ENCODE measurements at regions not wholly inside any gene's neighbourhood (a gene's known extent, or its start where the extent isn't known, plus 50 kb on each side); places are given as distances from the start of the nearest gene placed in this dataset.

- Histone ChIP-seq H2BK120ac (ENCODE audit: insufficient read depth, low read length, poor library complexity) (peak overlapping the region; percentile 93), H4K91ac (ENCODE audit: low read depth, low read length) (peak overlapping the region; percentile 97), H3K23ac (ENCODE audit: low read length) (no peak overlapping the region), H2AFZ (ENCODE audit: insufficient read depth, low read length, poor library complexity) (no peak overlapping the region), H3K9ac (ENCODE audit: low read length) (no peak overlapping the region), H3K79me1 (ENCODE audit: low read length) (peaks cover 31% of the 10 kb centered on the region), H2BK5ac (ENCODE audit: low read depth, low read length, poor library complexity) (peak overlapping the region; percentile 92), H3K27ac (ENCODE audit: low read depth, low read length) (peak overlapping the region; percentile 84), H4K8ac (ENCODE audit: low read depth, low read length) (peak overlapping the region; percentile 63), H4K12ac (ENCODE audit: low read depth, low read length) (peak overlapping the region; percentile 9), H3K14ac (ENCODE audit: low read length) (peak overlapping the region; percentile 56), H3K79me2 (ENCODE audit: control insufficient read depth, insufficient read depth, low read length, poor library complexity) (peaks cover 4% of the 10 kb centered on the region), H2BK12ac (ENCODE audit: low read length) (peak overlapping the region; percentile 74), H3K4me2 (ENCODE audit: low read length) (no peak overlapping the region), H3K27me3 (ENCODE audit: insufficient read depth, low read length) (no peaks in the 10 kb centered on the region), H3K18ac (ENCODE audit: low read length) (peak overlapping the region; percentile 13), H3K4me3 (ENCODE audit: low read depth, low read length) (no peak overlapping the region), H3K4ac (ENCODE audit: low read depth, low read length) (peak overlapping the region; percentile 14), H3K36me3 (ENCODE audit: control insufficient read depth in 1 of 2, insufficient read depth in 2 of 2, low read length in 2 of 2) (no peaks in the 10 kb centered on the region), H3K9me3 (ENCODE audit: insufficient read depth, low read depth, low read length) (peaks cover 2% of the 10 kb centered on the region), H2AK5ac (ENCODE audit: low read length) (peak overlapping the region; percentile 55), H3K4me1 (ENCODE audit: control insufficient read depth in 1 of 2, insufficient read depth in 2 of 2, low read length in 2 of 2) (peaks cover 37 to 44% of the 10 kb centered on the region in 2 experiments)
- DNase-seq = peak; percentile 86 to 87
- no CpG with 5 or more reads among the region's 10 CpGs for WGBS (ENCODE audit: extremely low coverage, insufficient coverage, insufficient read length)
Measured at GRCh38 chr1:94622757-94623156, 81.2 kb upstream of the F3 start.

- no peak overlapping the region for H4K12ac ChIP-seq (ENCODE audit: low read depth, low read length)
- peak overlapping the region; percentile 98 for H2BK12ac ChIP-seq (ENCODE audit: low read length)
- H2BK120ac ChIP-seq (ENCODE audit: insufficient read depth, low read length, poor library complexity) = peak overlapping the region; percentile 93
- peak overlapping the region; percentile 95 for H2AK5ac ChIP-seq (ENCODE audit: low read length)
- H3K4ac ChIP-seq (ENCODE audit: low read depth, low read length) = peak overlapping the region; percentile 46
- H3K4me3 ChIP-seq (ENCODE audit: low read depth, low read length) = no peak overlapping the region
- H3K27ac ChIP-seq (ENCODE audit: low read depth, low read length) = peak overlapping the region; percentile 84
- H3K14ac ChIP-seq (ENCODE audit: low read length) = peak overlapping the region; percentile 85
- peak overlapping the region; percentile 96 for H3K18ac ChIP-seq (ENCODE audit: low read length)
- H4K8ac ChIP-seq (ENCODE audit: low read depth, low read length) = peak overlapping the region; percentile 73
- no peak overlapping the region for H3K4me2 ChIP-seq (ENCODE audit: low read length)
- peak overlapping the region; percentile 92 for H2BK5ac ChIP-seq (ENCODE audit: low read depth, low read length, poor library complexity)
- H3K4me1 ChIP-seq (ENCODE audit: control insufficient read depth in 1 of 2, insufficient read depth in 2 of 2, low read length in 2 of 2) = peaks cover 44 to 48% of the 10 kb centered on the region in 2 experiments
- no peak overlapping the region for H3K9ac ChIP-seq (ENCODE audit: low read length)
- DNase-seq = no peak
- H3K79me2 ChIP-seq (ENCODE audit: control insufficient read depth, insufficient read depth, low read length, poor library complexity) = peaks cover 4% of the 10 kb centered on the region
- no peak overlapping the region for H2AFZ ChIP-seq (ENCODE audit: insufficient read depth, low read length, poor library complexity)
- H3K9me3 ChIP-seq (ENCODE audit: insufficient read depth, low read depth, low read length) = peaks cover 2% of the 10 kb centered on the region
- peak overlapping the region; percentile 97 for H4K91ac ChIP-seq (ENCODE audit: low read depth, low read length)
- peaks cover 31% of the 10 kb centered on the region for H3K79me1 ChIP-seq (ENCODE audit: low read length)
- no peaks in the 10 kb centered on the region for H3K27me3 ChIP-seq (ENCODE audit: insufficient read depth, low read length)
- no peak overlapping the region for H3K23ac ChIP-seq (ENCODE audit: low read length)
- no peaks in the 10 kb centered on the region for H3K36me3 ChIP-seq (ENCODE audit: control insufficient read depth in 1 of 2, insufficient read depth in 2 of 2, low read length in 2 of 2)
Measured at GRCh38 chr1:94621802-94622201, 80.2 kb upstream of the F3 start.

- no peak overlapping the region for H3K14ac ChIP-seq (ENCODE audit: low read length)
- no peak overlapping the region for H3K4me3 ChIP-seq (ENCODE audit: low read depth, low read length)
- no peaks in the 10 kb centered on the region for H3K27me3 ChIP-seq (ENCODE audit: insufficient read depth, low read length)
- no peak overlapping the region for H3K18ac ChIP-seq (ENCODE audit: low read length)
- H3K36me3 ChIP-seq (ENCODE audit: control insufficient read depth in 1 of 2, insufficient read depth in 2 of 2, low read length in 2 of 2) = no peaks in the 10 kb centered on the region
- peaks cover 46 to 52% of the 10 kb centered on the region in 2 experiments for H3K4me1 ChIP-seq (ENCODE audit: control insufficient read depth in 1 of 2, insufficient read depth in 2 of 2, low read length in 2 of 2)
- WGBS (ENCODE audit: extremely low coverage, insufficient coverage, insufficient read length) = no CpG with 5 or more reads among the region's 3 CpGs
- H4K91ac ChIP-seq (ENCODE audit: low read depth, low read length) = no peak overlapping the region
- no peak overlapping the region for H3K4ac ChIP-seq (ENCODE audit: low read depth, low read length)
- no peak overlapping the region for H2BK120ac ChIP-seq (ENCODE audit: insufficient read depth, low read length, poor library complexity)
- peak overlapping the region; percentile 84 for H3K27ac ChIP-seq (ENCODE audit: low read depth, low read length)
- no peak overlapping the region for H2AFZ ChIP-seq (ENCODE audit: insufficient read depth, low read length, poor library complexity)
- no peak overlapping the region for H4K8ac ChIP-seq (ENCODE audit: low read depth, low read length)
- no peak overlapping the region for H3K4me2 ChIP-seq (ENCODE audit: low read length)
- peaks cover 4% of the 10 kb centered on the region for H3K79me2 ChIP-seq (ENCODE audit: control insufficient read depth, insufficient read depth, low read length, poor library complexity)
- no peak overlapping the region for H3K9ac ChIP-seq (ENCODE audit: low read length)
- H2BK12ac ChIP-seq (ENCODE audit: low read length) = peak overlapping the region; percentile 35
- no peak overlapping the region for H3K23ac ChIP-seq (ENCODE audit: low read length)
- H3K79me1 ChIP-seq (ENCODE audit: low read length) = peaks cover 31% of the 10 kb centered on the region
- H4K12ac ChIP-seq (ENCODE audit: low read depth, low read length) = no peak overlapping the region
- no peak for DNase-seq
- H2BK5ac ChIP-seq (ENCODE audit: low read depth, low read length, poor library complexity) = peak overlapping the region; percentile 53
- H3K9me3 ChIP-seq (ENCODE audit: insufficient read depth, low read depth, low read length) = peaks cover 2% of the 10 kb centered on the region
- H2AK5ac ChIP-seq (ENCODE audit: low read length) = no peak overlapping the region
Measured at GRCh38 chr1:94621395-94621794, 79.8 kb upstream of the F3 start.

- H2BK120ac ChIP-seq (ENCODE audit: insufficient read depth, low read length, poor library complexity) = peak overlapping the region; percentile 35
- peaks cover 31% of the 10 kb centered on the region for H3K79me1 ChIP-seq (ENCODE audit: low read length)
- no peak overlapping the region for H3K4me2 ChIP-seq (ENCODE audit: low read length)
- peak overlapping the region; percentile 76 for H3K14ac ChIP-seq (ENCODE audit: low read length)
- no peak overlapping the region for H3K9ac ChIP-seq (ENCODE audit: low read length)
- no peak for DNase-seq
- H2AFZ ChIP-seq (ENCODE audit: insufficient read depth, low read length, poor library complexity) = no peak overlapping the region
- no CpG with 5 or more reads among the region's 10 CpGs for WGBS (ENCODE audit: extremely low coverage, insufficient coverage, insufficient read length)
- H2BK12ac ChIP-seq (ENCODE audit: low read length) = peak overlapping the region; percentile 64
- H3K18ac ChIP-seq (ENCODE audit: low read length) = peak overlapping the region; percentile 22
- H3K4ac ChIP-seq (ENCODE audit: low read depth, low read length) = no peak overlapping the region
- peak overlapping the region; percentile 8 for H2BK5ac ChIP-seq (ENCODE audit: low read depth, low read length, poor library complexity)
- no peaks in the 10 kb centered on the region for H3K36me3 ChIP-seq (ENCODE audit: control insufficient read depth in 1 of 2, insufficient read depth in 2 of 2, low read length in 2 of 2)
- H3K9me3 ChIP-seq (ENCODE audit: insufficient read depth, low read depth, low read length) = peaks cover 2% of the 10 kb centered on the region
- no peak overlapping the region for H3K23ac ChIP-seq (ENCODE audit: low read length)
- H3K4me3 ChIP-seq (ENCODE audit: low read depth, low read length) = no peak overlapping the region
- H4K8ac ChIP-seq (ENCODE audit: low read depth, low read length) = no peak overlapping the region
- peaks cover 4% of the 10 kb centered on the region for H3K79me2 ChIP-seq (ENCODE audit: control insufficient read depth, insufficient read depth, low read length, poor library complexity)
- peak overlapping the region; percentile 63 for H4K91ac ChIP-seq (ENCODE audit: low read depth, low read length)
- H3K27me3 ChIP-seq (ENCODE audit: insufficient read depth, low read length) = no peaks in the 10 kb centered on the region
- H4K12ac ChIP-seq (ENCODE audit: low read depth, low read length) = no peak overlapping the region
- H3K4me1 ChIP-seq (ENCODE audit: control insufficient read depth in 1 of 2, insufficient read depth in 2 of 2, low read length in 2 of 2) = peaks cover 46 to 52% of the 10 kb centered on the region in 2 experiments
- peak overlapping the region; percentile 55 for H2AK5ac ChIP-seq (ENCODE audit: low read length)
- H3K27ac ChIP-seq (ENCODE audit: low read depth, low read length) = peak overlapping the region; percentile 35
Measured at GRCh38 chr1:94620345-94621031, 78.9 kb upstream of the F3 start.
